ENCODE measurements at regions not wholly inside any gene's neighbourhood (a gene's known extent, or its start where the extent isn't known, plus 50 kb on each side); places are given as distances from the start of the nearest gene placed in this dataset.
"Not testable (repeated sequence)": the region's sequence is repeated elsewhere in the genome, so short reads cannot be mapped to it uniquely, and the experiment has no call there.

DNA sequence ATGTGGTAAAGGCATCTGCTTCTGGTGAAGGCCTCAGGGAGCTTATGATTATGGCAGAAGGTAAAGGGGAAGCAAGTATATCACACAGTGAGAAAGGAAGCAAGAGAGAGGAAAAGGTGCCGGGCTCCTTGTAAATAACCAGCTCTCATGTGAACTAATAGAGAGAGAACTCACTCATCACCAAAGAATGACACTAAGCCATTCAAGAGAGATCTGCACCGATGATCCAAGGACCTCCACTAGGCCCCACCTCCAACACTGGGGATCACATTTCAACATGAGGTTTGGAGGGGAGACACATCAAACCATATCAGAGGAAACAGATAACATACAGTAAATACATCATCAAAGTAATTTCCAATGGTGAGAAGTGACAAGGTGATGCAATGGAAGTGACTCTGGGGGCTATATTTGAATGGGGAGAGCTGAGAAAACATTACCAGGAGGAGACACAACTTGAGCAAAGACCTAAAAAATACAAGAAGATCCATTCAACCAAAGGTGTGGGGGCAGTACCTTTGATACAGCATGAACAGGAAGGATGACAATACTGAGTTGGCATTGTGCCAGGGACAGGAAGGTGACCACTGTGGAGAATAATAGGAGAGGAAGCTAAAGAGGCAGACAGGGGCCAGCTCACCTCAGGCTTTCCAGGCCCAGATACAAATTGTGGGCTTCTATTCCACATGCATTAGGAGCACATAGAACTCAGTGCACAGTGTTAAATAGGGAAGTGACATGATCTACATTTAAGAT lies 134.4 kb upstream of the GRIP1 start:
- no peak for DNase-seq
- no peak overlapping the region for H3K4me3 ChIP-seq (ENCODE audit: low read length)
- H3K9me3 ChIP-seq (ENCODE audit: control insufficient read depth, low read depth, low read length), result no peaks in the 10 kb centered on the region
- WGBS (ENCODE audit: insufficient coverage, low lambda C conversion rate), result 83% methylated on average over 1 of the region's 2 CpGs
- H3K4me1 ChIP-seq (ENCODE audit: control insufficient read depth, insufficient read depth, low read length), result no peaks in the 10 kb centered on the region
- no peaks in the 10 kb centered on the region for H3K36me3 ChIP-seq (ENCODE audit: control insufficient read depth, insufficient read depth, low read length)
- no peak overlapping the region for H3K27ac ChIP-seq (ENCODE audit: low read length)
- no peaks in the 10 kb centered on the region for H3K27me3 ChIP-seq (ENCODE audit: control insufficient read depth, insufficient read depth, low read length)

DNA sequence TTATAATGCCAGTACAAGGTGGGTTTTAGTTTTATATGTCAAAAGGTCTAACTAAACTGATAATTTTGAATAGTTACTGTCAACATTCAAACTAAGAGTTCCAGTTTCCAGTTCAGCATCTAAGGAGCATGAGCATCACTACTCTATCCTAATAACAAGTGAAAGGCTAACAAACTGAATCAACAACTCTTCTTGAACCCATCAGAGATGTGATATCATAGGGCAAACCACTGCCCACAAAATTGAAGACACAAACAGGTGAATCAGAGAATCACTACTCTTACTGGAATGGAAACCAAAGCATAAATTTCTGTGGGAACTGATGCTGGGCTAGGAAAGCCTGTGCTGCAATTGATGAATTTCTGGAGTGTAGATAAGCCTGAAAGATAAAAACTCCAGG lies 140.7 kb upstream of the GRIP1 start:
- Histone ChIP-seq H3K9me3 (ENCODE audit: control insufficient read depth, low read depth, low read length) (no peaks in the 10 kb centered on the region), H3K27me3 (ENCODE audit: control insufficient read depth, insufficient read depth, low read length) (no peaks in the 10 kb centered on the region), H3K4me1 (ENCODE audit: control insufficient read depth, insufficient read depth, low read length) (no peaks in the 10 kb centered on the region), H3K36me3 (ENCODE audit: control insufficient read depth, insufficient read depth, low read length) (no peaks in the 10 kb centered on the region), H3K4me3 (ENCODE audit: low read length) (no peak overlapping the region), H3K27ac (ENCODE audit: low read length) (no peak overlapping the region)
- no peak for DNase-seq

- H3K27ac ChIP-seq (ENCODE audit: low read length), result no peak overlapping the region
Measured at GRCh38 chr12:66822961-66823360, 144.1 kb upstream of the GRIP1 start.

DNA sequence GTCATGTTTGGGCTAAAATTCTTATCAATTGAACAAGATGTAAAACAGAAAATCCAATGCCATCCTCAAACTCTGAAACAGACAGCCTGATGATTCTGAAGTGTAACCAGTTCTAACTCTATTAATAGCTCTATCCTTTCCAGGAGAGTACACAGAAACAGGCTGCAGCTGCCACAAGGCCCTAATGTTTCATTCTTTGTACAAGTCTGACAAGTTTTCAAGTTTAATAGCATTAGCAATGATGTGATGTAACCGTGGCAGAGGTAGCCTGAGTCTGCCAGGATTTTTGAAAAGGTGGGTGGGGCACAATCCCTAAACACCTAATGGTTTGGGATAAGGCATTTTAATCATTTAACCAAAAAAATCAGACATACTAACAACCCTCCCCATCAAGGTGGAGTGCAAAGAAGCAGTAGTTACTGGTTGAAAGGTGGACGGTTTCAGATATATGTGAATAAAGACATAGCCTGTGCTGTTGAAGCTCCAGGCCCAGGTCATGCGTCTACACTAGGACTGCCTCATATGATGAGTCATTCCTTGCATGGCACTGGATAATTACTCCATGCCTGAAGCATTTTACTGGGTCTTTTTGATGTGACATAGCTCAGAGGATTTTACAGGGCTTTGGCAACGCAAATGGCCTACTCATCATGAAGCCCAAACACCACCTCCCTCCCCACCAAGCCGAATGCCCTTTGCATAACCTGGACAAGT lies 145.1 kb upstream of the GRIP1 start:
- no peak for DNase-seq
- no peak overlapping the region for H3K4me3 ChIP-seq (ENCODE audit: low read length)
- H3K9me3 ChIP-seq (ENCODE audit: control insufficient read depth, low read depth, low read length), result no peaks in the 10 kb centered on the region
- no peaks in the 10 kb centered on the region for H3K4me1 ChIP-seq (ENCODE audit: control insufficient read depth, insufficient read depth, low read length)
- no peak overlapping the region for H3K27ac ChIP-seq (ENCODE audit: low read length)
- no peaks in the 10 kb centered on the region for H3K27me3 ChIP-seq (ENCODE audit: control insufficient read depth, insufficient read depth, low read length)
- H3K36me3 ChIP-seq (ENCODE audit: control insufficient read depth, insufficient read depth, low read length), result no peaks in the 10 kb centered on the region
- WGBS (ENCODE audit: insufficient coverage, low lambda C conversion rate), result 50% methylated on average over 1 of the region's 5 CpGs

More at GRCh38 chr12:66822961-66823360, 144.1 kb upstream of the GRIP1 start:
- no peaks in the 10 kb centered on the region for H3K27me3 ChIP-seq (ENCODE audit: control insufficient read depth, insufficient read depth, low read length)
- H3K9me3 ChIP-seq (ENCODE audit: control insufficient read depth, low read depth, low read length), result no peaks in the 10 kb centered on the region
- H3K4me3 ChIP-seq (ENCODE audit: low read length), result no peak overlapping the region
- no peaks in the 10 kb centered on the region for H3K36me3 ChIP-seq (ENCODE audit: control insufficient read depth, insufficient read depth, low read length)
- DNase-seq, result no peak
- no peaks in the 10 kb centered on the region for H3K4me1 ChIP-seq (ENCODE audit: control insufficient read depth, insufficient read depth, low read length)

- WGBS (ENCODE audit: insufficient coverage, low lambda C conversion rate), result no CpG with 5 or more reads among the region's 2 CpGs
- not testable (repeated sequence) for H3K4me1 ChIP-seq (ENCODE audit: control insufficient read depth, insufficient read depth, low read length); DNase-seq; H3K27ac ChIP-seq (ENCODE audit: low read length); H3K36me3 ChIP-seq (ENCODE audit: control insufficient read depth, insufficient read depth, low read length); H3K9me3 ChIP-seq (ENCODE audit: control insufficient read depth, low read depth, low read length); H3K27me3 ChIP-seq (ENCODE audit: control insufficient read depth, insufficient read depth, low read length); H3K4me3 ChIP-seq (ENCODE audit: low read length)
Measured at GRCh38 chr12:66825921-66826320, 147.0 kb upstream of the GRIP1 start.

DNA sequence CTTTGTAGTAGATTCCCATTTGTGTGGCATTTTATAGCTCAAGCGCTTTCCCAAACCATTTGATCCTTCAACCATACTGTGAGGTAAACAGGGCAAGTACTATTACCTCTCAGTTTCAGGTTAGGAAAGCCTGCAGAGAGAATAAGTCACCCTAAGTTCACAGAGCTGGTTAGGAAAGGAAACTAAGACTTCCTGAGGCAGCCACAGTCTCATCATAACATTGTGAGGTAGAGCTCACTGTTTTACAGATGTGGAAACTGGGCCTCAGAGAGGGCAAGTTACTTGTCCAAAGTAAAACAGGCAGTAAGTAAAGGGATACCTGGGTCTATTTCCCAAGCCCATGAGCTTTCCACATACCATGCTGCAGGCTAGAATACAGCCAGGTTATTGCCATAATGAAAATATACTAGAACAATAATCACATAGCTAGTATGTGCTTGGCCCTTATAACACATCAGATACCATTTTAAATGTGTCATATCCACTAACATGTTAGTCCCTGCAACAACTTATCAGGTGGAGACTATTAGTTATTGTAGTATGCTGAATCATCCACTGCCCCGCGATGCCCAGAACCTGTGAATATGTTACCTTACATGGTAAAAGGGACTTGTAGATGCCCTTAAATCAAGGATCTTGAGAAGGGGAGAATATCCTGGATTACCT lies 150.9 kb upstream of the GRIP1 start:
- DNase-seq, result no peak
- no peaks in the 10 kb centered on the region for H3K36me3 ChIP-seq (ENCODE audit: control insufficient read depth, insufficient read depth, low read length)
- H3K4me1 ChIP-seq (ENCODE audit: control insufficient read depth, insufficient read depth, low read length), result peaks cover 6% of the 10 kb centered on the region
- no peak overlapping the region for H3K27ac ChIP-seq (ENCODE audit: low read length)
- no peak overlapping the region for H3K4me3 ChIP-seq (ENCODE audit: low read length)
- H3K9me3 ChIP-seq (ENCODE audit: control insufficient read depth, low read depth, low read length), result no peaks in the 10 kb centered on the region
- no peaks in the 10 kb centered on the region for H3K27me3 ChIP-seq (ENCODE audit: control insufficient read depth, insufficient read depth, low read length)
- 100% methylated on average over 1 of the region's 3 CpGs for WGBS (ENCODE audit: insufficient coverage, low lambda C conversion rate)

DNA sequence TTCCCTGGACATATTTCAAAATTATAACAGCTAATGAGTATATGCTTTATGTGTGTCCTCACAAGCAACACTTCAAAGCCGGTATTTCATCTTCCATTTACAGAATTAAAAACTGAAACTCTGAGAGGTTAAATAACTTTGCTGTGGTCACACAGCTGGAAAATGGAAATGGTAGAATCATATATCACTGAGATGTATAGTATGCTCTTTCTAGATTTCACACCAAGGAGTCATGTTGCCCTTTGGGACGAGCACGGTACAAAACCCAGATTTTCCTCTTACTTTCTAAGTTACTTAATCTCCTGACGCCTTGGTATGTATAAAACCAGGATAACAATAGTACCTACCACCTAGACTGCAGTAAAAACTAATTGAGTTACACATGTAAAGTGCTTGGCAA lies 152.6 kb upstream of the GRIP1 start:
- no peak overlapping the region for H3K27ac ChIP-seq (ENCODE audit: low read length)
- H3K4me3 ChIP-seq (ENCODE audit: low read length), result no peak overlapping the region
- no peaks in the 10 kb centered on the region for H3K36me3 ChIP-seq (ENCODE audit: control insufficient read depth, insufficient read depth, low read length)
- H3K9me3 ChIP-seq (ENCODE audit: control insufficient read depth, low read depth, low read length), result no peaks in the 10 kb centered on the region
- no peak for DNase-seq
- H3K27me3 ChIP-seq (ENCODE audit: control insufficient read depth, insufficient read depth, low read length), result no peaks in the 10 kb centered on the region
- WGBS (ENCODE audit: insufficient coverage, low lambda C conversion rate), result 66% methylated on average over 3 of the region's 4 CpGs
- peaks cover 6% of the 10 kb centered on the region for H3K4me1 ChIP-seq (ENCODE audit: control insufficient read depth, insufficient read depth, low read length)

DNA sequence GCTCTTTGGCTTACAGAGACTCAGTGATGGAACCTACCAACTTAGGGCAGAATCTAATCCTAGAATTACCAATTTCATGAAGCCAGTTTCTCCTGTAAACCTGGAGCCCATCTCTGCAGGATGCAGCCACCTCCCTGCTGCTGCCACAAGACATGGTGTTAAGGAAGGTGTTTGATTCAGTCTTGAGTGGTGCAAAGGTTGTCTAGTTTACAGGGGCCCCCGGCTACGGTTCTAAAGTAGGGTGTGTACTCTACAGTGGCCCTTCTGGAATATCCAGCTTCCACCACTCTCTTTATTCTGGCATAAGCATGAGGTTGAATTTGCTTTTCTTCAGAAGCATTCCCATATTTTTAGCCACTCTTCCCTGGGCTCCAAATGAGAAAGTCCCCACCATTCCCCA lies 154.1 kb upstream of the GRIP1 start:
- WGBS (ENCODE audit: insufficient coverage, low lambda C conversion rate), result no CpG with 5 or more reads among the region's 2 CpGs
- H3K4me1 ChIP-seq (ENCODE audit: control insufficient read depth, insufficient read depth, low read length), result peaks cover 6% of the 10 kb centered on the region
- H3K4me3 ChIP-seq (ENCODE audit: low read length), result no peak overlapping the region
- no peaks in the 10 kb centered on the region for H3K27me3 ChIP-seq (ENCODE audit: control insufficient read depth, insufficient read depth, low read length)
- DNase-seq, result peak; percentile 9 to 44
- no peaks in the 10 kb centered on the region for H3K9me3 ChIP-seq (ENCODE audit: control insufficient read depth, low read depth, low read length)
- no peak overlapping the region for H3K27ac ChIP-seq (ENCODE audit: low read length)
- H3K36me3 ChIP-seq (ENCODE audit: control insufficient read depth, insufficient read depth, low read length), result no peaks in the 10 kb centered on the region

DNA sequence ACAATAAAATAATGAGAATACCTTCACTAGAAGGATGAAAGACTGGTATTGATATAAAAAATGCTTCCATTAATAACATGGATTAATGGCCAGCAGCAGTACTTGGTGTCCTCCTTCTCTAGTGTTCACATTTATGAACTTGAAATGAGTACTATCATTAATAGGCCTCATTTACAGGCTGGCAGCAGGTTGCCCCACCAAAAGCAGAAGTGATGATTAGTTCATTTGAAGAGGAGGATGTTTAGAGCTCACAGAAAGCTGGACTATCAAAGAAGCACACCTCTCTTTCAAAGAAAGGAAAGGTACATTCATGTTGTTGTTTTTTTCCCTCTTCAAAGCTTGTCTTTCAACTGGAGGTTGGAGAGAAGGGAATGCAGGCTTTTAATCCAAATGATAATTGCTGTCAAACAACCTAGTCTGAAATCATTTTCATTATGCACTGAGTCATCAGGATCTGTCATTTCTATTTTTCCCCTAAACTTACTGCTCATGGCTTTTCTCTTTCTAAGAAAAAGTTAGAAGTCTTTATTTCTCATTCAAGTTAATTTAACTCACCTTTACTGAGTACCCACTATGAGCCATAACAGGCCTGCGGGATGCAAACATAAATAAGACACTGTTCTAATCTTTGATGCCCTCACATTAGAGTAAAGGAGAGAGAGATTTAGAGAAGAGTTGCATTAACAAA lies 157.9 kb upstream of the GRIP1 start:
- H3K9me3 ChIP-seq (ENCODE audit: control insufficient read depth, low read depth, low read length), result no peaks in the 10 kb centered on the region
- no CpG with 5 or more reads among the region's 1 CpG for WGBS (ENCODE audit: insufficient coverage, low lambda C conversion rate)

GRCh38 chr12:66837311-66837627 lies 158.4 kb upstream of the GRIP1 start:
- H3K27ac ChIP-seq (ENCODE audit: low read length), result no peak overlapping the region
- H3K36me3 ChIP-seq (ENCODE audit: control insufficient read depth, insufficient read depth, low read length), result no peaks in the 10 kb centered on the region
- H3K4me3 ChIP-seq (ENCODE audit: low read length), result no peak overlapping the region
- no peak for DNase-seq
- no CpG with 5 or more reads among the region's 1 CpG for WGBS (ENCODE audit: insufficient coverage, low lambda C conversion rate)
- peaks cover 6% of the 10 kb centered on the region for H3K4me1 ChIP-seq (ENCODE audit: control insufficient read depth, insufficient read depth, low read length)
- no peaks in the 10 kb centered on the region for H3K9me3 ChIP-seq (ENCODE audit: control insufficient read depth, low read depth, low read length)
- no peaks in the 10 kb centered on the region for H3K27me3 ChIP-seq (ENCODE audit: control insufficient read depth, insufficient read depth, low read length)

More for the DNA sequence above, 157.9 kb upstream of the GRIP1 start:
- H3K27me3 ChIP-seq (ENCODE audit: control insufficient read depth, insufficient read depth, low read length), result no peaks in the 10 kb centered on the region
- H3K36me3 ChIP-seq (ENCODE audit: control insufficient read depth, insufficient read depth, low read length), result no peaks in the 10 kb centered on the region
- H3K27ac ChIP-seq (ENCODE audit: low read length), result no peak overlapping the region
- DNase-seq, result no peak
- peaks cover 6% of the 10 kb centered on the region for H3K4me1 ChIP-seq (ENCODE audit: control insufficient read depth, insufficient read depth, low read length)
- no peak overlapping the region for H3K4me3 ChIP-seq (ENCODE audit: low read length)

All from large intestine (tissue), 3 donors.